Central memory CD8-positive, alpha-beta T cell (primary cell): ENCODE measurements at regions not wholly inside any gene's neighbourhood (a gene's known extent, or its start where the extent isn't known, plus 50 kb on each side); places are given as distances from the start of the nearest gene placed in this dataset.
A peak's percentile ranks its signal among the peaks of the same experiment; 100 is the strongest.
"Not testable (repeated sequence)": the region's sequence is repeated elsewhere in the genome, so short reads cannot be mapped to it uniquely, and the experiment has no call there.

Experiments
- ATAC-seq: fragments of 150-1000 bp; cut with Tn5 transposase; replicated peaks from 2 replicates; pipeline ENCODE4 v1.10.0; 2022; ENCODE audit warnings: mild to moderate bottlenecking, moderate FRiP score, moderate number of reproducible peaks; ENCODE audit not compliant: poor library complexity, severe bottlenecking; ENCODE audit errors: extremely low read depth
- DNase-seq, 2 donors: peaks; one replicate each; pipeline ENCODE4 v3.0.0; 2021; ENCODE audit warnings: low spot score in 2 of 2
- H3K27ac Mint-ChIP-seq: one replicate; pipeline ENCODE4 v1.8.0; 2022; ENCODE audit warnings: low read depth, mild to moderate bottlenecking, moderate library complexity, mixed read lengths
- H3K27me3 Mint-ChIP-seq: one replicate; pipeline ENCODE4 v1.8.0; 2022; ENCODE audit warnings: mixed read lengths
- H3K36me3 Mint-ChIP-seq: one replicate; pipeline ENCODE4 v1.8.0; 2022; ENCODE audit warnings: mild to moderate bottlenecking, moderate library complexity, mixed read lengths; ENCODE audit not compliant: insufficient read depth
- H3K4me1 Mint-ChIP-seq: one replicate; pipeline ENCODE4 v1.8.0; 2022; ENCODE audit warnings: mixed read lengths
- H3K4me3 Mint-ChIP-seq: one replicate; pipeline ENCODE4 v1.8.0; 2022; ENCODE audit warnings: mild to moderate bottlenecking, moderate library complexity, mixed read lengths
- H3K9me3 Mint-ChIP-seq: one replicate; pipeline ENCODE4 v1.8.0; 2022; ENCODE audit warnings: mixed read lengths

DNA sequence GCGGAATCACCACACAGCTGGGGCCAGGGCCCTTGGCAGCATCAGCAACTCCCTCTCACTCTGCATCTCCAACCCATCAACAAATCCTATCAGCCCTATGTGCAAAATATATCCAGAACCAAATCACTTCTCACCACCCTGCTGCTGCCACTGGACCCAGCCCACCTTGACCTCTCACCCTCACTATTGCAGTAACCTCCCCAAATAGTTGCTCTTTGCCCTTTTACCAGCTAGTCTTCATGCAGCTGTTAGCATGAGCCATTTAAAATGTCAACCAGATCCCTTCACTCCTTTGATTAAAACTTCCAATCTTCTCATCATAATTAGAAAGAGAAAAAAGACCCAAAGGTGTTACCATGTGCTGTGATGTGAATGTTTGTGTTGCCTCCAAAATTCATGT, 155.7 kb upstream of the IRF2BP2 start:
- DNase-seq (no peak), ATAC-seq (no peak)
- Mint-ChIP-seq H3K27ac (no peak overlapping the region), H3K9me3 (no peaks in the 10 kb centered on the region), H3K4me1 (peaks cover 18% of the 10 kb centered on the region), H3K4me3 (no peak overlapping the region), H3K27me3 (no peaks in the 10 kb centered on the region), H3K36me3 (peaks cover 2% of the 10 kb centered on the region)

DNA sequence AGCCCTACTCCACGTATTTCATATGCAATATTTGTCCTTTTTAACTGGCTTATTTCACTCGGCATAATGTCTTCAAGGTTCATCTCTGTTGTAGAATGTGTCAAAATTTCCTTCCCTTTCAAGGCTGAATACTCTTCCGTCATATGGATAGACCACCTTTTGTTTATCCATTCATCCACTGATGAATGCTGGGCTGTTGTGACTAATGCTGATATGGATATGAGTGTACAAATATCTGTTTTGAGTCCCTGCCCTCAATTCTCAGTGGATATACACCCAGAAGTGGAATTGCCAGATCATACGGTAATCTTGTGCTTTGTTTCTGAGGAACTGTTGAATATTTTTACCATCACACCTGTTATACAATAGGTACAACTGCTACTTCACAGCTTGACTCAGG, 155.2 kb upstream of the IRF2BP2 start:
- Mint-ChIP-seq H3K9me3 (no peaks in the 10 kb centered on the region), H3K4me3 (no peak overlapping the region), H3K4me1 (peaks cover 23% of the 10 kb centered on the region), H3K27ac (no peak overlapping the region), H3K36me3 (peaks cover 2% of the 10 kb centered on the region), H3K27me3 (no peaks in the 10 kb centered on the region)
- no peak for DNase-seq
- ATAC-seq, result no peak

DNA sequence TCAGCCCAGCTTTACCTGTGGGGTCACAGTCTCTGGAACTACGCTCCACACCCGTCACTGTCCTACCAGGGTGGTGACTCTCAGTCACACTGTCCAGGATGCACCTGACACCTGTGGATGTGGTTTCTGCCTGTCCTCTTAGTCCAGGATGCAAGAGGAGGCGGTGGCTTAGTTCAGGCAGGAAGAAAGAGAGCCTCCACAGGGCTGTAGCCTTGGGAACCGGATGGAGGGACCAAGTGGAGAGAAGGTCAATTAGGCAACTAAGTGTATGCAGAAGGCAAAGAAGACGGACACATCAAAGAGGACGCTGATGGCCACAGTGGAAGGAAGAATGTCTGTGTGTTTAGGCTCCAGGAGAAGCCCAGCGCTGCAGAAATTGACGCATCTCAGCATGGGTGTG, 153.9 kb upstream of the IRF2BP2 start:
- Mint-ChIP-seq H3K4me1 (peaks cover 25% of the 10 kb centered on the region), H3K36me3 (peaks cover 2% of the 10 kb centered on the region), H3K27me3 (no peaks in the 10 kb centered on the region), H3K4me3 (no peak overlapping the region), H3K9me3 (no peaks in the 10 kb centered on the region), H3K27ac (no peak overlapping the region)
- ATAC-seq, result no peak
- no peak for DNase-seq

DNA sequence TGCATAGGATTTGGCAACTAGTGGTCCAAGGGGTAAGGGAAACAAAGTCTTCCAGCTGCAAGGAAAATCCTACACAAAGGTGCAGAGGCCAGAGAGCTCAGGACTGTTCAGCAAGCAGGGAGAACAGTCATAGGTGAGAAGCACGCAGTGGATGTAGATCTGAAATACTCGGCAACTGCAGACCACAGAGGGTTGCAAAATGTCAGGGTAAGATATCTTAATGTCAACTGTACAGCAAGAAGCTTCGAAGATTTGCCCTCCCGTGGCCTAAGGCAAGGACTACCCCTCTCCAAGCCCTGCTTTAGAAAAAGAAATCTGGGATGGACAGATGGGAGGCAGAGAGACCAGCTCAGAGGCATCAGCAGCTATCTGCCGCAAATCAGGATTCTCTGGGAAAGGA, 153.4 kb upstream of the IRF2BP2 start:
- Mint-ChIP-seq H3K27me3 (no peaks in the 10 kb centered on the region), H3K4me3 (no peak overlapping the region), H3K27ac (no peak overlapping the region), H3K36me3 (peaks cover 5% of the 10 kb centered on the region), H3K4me1 (peaks cover 29% of the 10 kb centered on the region), H3K9me3 (no peaks in the 10 kb centered on the region)
- ATAC-seq, result no peak
- no peak for DNase-seq

DNA sequence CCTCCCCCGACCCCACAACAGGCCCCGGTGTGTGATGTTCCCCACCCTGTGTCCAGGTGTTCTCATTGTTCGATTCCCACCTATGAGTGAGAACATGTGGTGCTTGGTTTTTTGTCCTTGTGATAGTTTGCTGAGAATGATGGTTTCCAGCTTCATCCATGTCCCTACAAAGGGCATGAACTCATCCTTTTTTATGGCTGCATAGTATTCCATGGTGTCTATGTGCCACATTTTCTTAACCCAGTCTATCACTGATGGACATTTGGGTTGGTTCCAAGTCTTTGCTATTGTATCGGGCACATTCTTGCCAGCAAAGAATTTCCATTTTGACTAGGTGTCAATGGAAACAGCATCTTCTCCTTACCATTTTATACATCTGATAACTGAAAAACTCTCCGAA, 152.1 kb upstream of the IRF2BP2 start:
- not testable (repeated sequence) for DNase-seq, H3K27ac Mint-ChIP-seq, H3K4me3 Mint-ChIP-seq, H3K9me3 Mint-ChIP-seq, H3K36me3 Mint-ChIP-seq, H3K27me3 Mint-ChIP-seq, ATAC-seq
- H3K4me1 Mint-ChIP-seq, result peaks cover 25% of the 10 kb centered on the region

DNA sequence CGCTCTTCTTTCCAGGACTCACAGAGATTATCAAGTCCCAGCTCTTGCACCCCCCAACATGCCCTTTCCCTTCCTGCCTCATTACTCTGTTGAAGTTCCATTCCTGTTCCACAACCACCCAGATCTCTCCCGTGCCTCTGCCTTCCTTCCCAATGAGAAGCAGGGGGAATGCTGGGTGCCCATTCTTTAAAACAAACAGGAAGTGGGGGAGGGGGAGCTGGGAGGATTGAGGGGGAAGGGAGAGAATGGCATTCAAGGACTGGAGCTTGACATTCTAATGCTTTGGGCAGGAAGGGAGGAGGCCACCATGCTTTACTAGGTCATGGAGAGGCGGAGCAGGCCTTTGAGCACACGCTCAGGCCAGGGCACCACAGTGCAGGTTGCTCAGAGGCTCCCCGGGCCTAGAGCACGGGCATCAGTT, 150.3 kb upstream of the IRF2BP2 start:
- ATAC-seq, result no peak
- no peak for DNase-seq
- Mint-ChIP-seq H3K36me3 (peaks cover 5% of the 10 kb centered on the region), H3K9me3 (no peaks in the 10 kb centered on the region), H3K27me3 (no peaks in the 10 kb centered on the region), H3K4me3 (no peak overlapping the region), H3K4me1 (peaks cover 28% of the 10 kb centered on the region), H3K27ac (peak overlapping the region; percentile 37)

DNA sequence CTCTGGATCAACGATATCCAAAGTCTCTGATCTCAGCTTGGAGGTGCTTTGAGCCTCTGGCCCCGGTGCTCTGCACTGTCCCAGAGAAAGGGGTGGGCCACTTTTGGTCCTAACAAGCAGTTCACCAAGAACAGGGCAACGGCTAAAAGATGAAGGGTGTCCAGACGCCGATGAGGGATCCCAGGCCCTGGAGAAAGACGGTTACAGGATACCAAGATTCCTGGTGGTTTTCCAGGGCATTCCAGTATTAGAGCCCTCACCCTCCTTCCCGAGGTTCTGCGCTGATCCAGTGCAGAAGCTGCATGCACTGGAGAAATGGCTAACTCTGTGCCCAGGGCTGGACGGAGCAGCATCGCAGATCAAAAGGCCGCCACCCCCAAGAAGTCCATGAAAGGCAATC, 149.9 kb upstream of the IRF2BP2 start:
- ATAC-seq, result no peak
- no peak for DNase-seq
- H3K36me3 Mint-ChIP-seq, result peaks cover 5% of the 10 kb centered on the region
- no peaks in the 10 kb centered on the region for H3K9me3 Mint-ChIP-seq
- peak overlapping the region; percentile 37 for H3K27ac Mint-ChIP-seq
- peaks cover 28% of the 10 kb centered on the region for H3K4me1 Mint-ChIP-seq
- no peaks in the 10 kb centered on the region for H3K27me3 Mint-ChIP-seq
- H3K4me3 Mint-ChIP-seq, result no peak overlapping the region

DNA sequence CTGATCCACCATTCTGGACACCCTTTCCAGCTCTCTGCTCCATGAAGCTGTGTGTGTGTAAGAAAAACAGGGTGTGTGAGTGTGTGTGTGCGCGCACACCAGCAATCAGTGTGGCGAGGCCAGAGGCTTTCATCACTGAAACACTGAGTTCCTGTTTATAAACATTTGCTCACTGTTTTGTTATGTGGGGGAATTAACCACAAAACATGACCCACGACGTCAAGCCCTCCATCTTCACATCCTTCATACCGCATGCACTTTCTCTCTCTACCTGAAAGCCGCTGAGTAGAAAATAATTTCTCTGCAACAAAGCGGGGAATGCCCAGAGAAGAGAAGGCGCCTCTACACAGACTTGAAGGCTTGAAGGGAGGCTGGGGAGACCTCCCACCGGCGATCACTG, 148.9 kb upstream of the IRF2BP2 start:
- peak overlapping the region; percentile 25 for H3K4me3 Mint-ChIP-seq
- H3K36me3 Mint-ChIP-seq, result peaks cover 5% of the 10 kb centered on the region
- peak overlapping the region; percentile 95 for H3K27ac Mint-ChIP-seq
- peaks cover 28% of the 10 kb centered on the region for H3K4me1 Mint-ChIP-seq
- H3K9me3 Mint-ChIP-seq, result no peaks in the 10 kb centered on the region
- no peaks in the 10 kb centered on the region for H3K27me3 Mint-ChIP-seq
- DNase-seq, result peak in 1 of 2 donors; percentile 62
- peak; percentile 91 for ATAC-seq

DNA sequence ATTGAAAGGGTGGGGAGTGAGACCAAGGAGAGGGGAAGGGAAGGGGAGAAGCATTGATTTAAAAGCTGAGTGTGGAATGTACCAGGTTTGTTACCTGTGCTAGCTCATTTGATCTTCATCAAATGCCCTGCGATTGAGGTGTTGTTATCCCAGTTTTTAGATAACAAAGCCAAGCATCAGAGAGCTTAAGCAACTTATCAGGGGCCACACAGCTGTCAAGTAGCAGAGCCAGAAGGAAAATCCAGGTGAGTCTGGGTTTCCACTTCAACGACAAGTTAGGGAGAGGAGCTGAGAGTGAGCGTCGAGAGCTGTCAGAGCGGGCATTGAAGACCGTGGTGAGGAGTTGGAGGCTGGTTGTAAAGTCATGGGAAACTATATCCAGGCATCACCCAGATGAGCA, 146.9 kb upstream of the IRF2BP2 start:
- H3K27me3 Mint-ChIP-seq, result no peaks in the 10 kb centered on the region
- no peak overlapping the region for H3K4me3 Mint-ChIP-seq
- peak overlapping the region; percentile 11 for H3K27ac Mint-ChIP-seq
- ATAC-seq, result no peak
- no peak for DNase-seq
- H3K36me3 Mint-ChIP-seq, result peaks cover 5% of the 10 kb centered on the region
- H3K4me1 Mint-ChIP-seq, result peaks cover 28% of the 10 kb centered on the region
- H3K9me3 Mint-ChIP-seq, result no peaks in the 10 kb centered on the region

DNA sequence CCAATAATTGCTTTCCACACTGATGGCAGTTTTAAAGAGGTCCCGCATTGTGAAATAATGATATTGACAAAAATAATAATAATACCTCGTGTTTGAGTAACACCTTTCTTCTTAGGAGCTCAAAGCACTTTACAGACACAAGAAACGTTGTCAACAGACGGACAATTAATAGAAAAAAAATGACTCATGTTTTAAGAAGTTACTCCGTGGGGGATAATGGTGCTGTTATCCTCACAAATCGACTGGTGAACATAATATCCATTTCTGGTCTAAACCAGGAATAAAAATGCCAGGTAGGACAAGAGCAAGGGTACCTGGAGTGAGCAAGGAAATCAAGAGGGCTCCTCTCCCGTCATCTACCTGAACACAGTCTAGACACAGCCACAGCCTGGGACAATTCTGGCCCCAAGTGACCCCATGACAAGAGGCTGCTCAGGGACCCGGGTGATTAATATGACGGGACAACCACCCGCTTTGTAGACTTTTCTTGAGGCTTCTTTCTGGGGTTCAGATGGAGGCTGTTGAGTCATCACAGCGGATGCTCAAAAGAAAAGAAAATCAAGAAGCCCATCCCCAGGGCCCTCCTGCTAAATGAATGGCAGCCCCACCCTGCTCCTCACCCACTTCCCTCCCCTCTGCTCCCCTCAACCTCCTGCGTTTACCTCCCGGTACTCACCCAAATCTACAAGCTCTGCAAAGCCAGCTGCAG, 146.2 kb upstream of the IRF2BP2 start:
- H3K4me1 Mint-ChIP-seq, result peaks cover 28% of the 10 kb centered on the region
- no peak overlapping the region for H3K27ac Mint-ChIP-seq
- H3K9me3 Mint-ChIP-seq, result no peaks in the 10 kb centered on the region
- H3K4me3 Mint-ChIP-seq, result no peak overlapping the region
- DNase-seq (no peak), ATAC-seq (no peak)
- H3K36me3 Mint-ChIP-seq, result peaks cover 5% of the 10 kb centered on the region
- no peaks in the 10 kb centered on the region for H3K27me3 Mint-ChIP-seq

DNA sequence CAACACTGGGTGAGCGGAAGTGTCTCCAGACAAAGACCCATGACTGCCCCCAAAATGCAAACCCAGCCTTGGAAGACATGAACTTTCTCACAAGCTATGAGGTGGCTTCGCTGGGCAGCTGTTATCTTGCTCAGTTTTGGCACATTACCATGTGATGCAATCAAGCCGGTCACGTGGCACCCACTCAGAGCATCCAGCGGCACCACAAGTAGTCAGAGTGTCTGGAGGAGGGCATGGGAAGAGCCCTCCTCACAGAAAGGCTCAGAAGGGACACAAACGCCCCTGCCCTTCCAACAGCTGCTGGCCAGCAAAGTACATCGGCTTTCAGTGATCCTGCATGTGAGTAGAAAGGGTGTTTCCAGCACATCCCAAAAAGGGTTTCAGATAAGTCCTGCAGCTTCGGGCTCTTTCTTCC, 145.5 kb upstream of the IRF2BP2 start:
- Mint-ChIP-seq H3K4me3 (no peak overlapping the region), H3K9me3 (no peaks in the 10 kb centered on the region), H3K27me3 (no peaks in the 10 kb centered on the region), H3K36me3 (peaks cover 5% of the 10 kb centered on the region), H3K27ac (no peak overlapping the region), H3K4me1 (peaks cover 26% of the 10 kb centered on the region)
- DNase-seq (no peak), ATAC-seq (no peak)

DNA sequence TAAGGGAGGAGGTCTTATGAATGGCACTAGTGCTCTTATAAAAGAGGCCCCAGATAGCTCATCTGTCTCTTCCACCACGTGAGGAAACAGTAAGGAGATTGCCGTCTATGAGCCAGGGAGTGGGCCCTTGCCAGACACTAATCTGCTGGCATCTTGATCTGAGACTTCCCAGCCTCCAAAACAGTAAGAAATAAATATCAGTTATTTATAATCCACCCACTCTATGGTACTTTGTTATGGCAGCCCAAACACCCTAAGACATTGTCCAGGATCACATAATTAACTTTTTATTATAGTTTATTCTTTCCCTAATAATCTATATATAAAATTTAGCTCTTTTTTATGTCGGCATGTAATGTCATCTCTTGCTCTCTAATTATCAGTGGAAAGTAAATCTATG, 144.0 kb upstream of the IRF2BP2 start:
- no peaks in the 10 kb centered on the region for H3K9me3 Mint-ChIP-seq

DNA sequence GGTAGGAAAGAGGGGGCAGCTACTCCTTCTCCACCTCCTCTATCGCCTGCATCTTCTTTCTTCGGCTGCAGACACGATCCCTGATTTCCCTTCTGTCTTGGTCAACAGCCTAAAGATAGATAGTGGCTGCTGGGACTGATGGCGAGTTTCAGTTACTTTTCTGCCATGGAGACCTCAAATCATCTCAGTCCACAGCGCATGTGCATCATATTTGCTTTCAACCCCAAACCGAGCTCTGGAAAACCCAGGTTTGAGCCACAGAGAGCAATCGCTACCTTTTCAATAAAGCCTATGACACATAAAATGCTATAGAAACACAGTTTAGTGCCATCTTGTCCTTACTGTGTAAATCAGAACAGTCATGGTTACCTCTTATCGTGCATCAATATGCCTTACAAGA, 142.9 kb upstream of the IRF2BP2 start:
- Mint-ChIP-seq H3K4me1 (peaks cover 10% of the 10 kb centered on the region), H3K9me3 (no peaks in the 10 kb centered on the region), H3K27me3 (no peaks in the 10 kb centered on the region), H3K27ac (no peak overlapping the region), H3K36me3 (peaks cover 2% of the 10 kb centered on the region), H3K4me3 (no peak overlapping the region)
- ATAC-seq (no peak), DNase-seq (no peak)

More for the DNA sequence above, 144.0 kb upstream of the IRF2BP2 start:
- H3K36me3 Mint-ChIP-seq, result peaks cover 4% of the 10 kb centered on the region
- DNase-seq, result no peak
- H3K4me3 Mint-ChIP-seq, result no peak overlapping the region
- no peaks in the 10 kb centered on the region for H3K27me3 Mint-ChIP-seq
- H3K4me1 Mint-ChIP-seq, result peaks cover 15% of the 10 kb centered on the region
- ATAC-seq, result no peak
- H3K27ac Mint-ChIP-seq, result no peak overlapping the region
